GM19467 (cell line): ENCODE measurements at regions not wholly inside any gene's neighbourhood (a gene's known extent, or its start where the extent isn't known, plus 50 kb on each side); places are given as distances from the start of the nearest gene placed in this dataset.
"Not testable (repeated sequence)": the region's sequence is repeated elsewhere in the genome, so short reads cannot be mapped to it uniquely, and the experiment has no call there.

ENCODE experiments used
- ATAC-seq: cut with Tn5 transposase; IDR thresholded peaks from one replicate; pipeline ENCODE4 v1.9.1; 2021; ENCODE audit warnings: mild to moderate bottlenecking, moderate library complexity; ENCODE audit not compliant: unreplicated experiment

DNA sequence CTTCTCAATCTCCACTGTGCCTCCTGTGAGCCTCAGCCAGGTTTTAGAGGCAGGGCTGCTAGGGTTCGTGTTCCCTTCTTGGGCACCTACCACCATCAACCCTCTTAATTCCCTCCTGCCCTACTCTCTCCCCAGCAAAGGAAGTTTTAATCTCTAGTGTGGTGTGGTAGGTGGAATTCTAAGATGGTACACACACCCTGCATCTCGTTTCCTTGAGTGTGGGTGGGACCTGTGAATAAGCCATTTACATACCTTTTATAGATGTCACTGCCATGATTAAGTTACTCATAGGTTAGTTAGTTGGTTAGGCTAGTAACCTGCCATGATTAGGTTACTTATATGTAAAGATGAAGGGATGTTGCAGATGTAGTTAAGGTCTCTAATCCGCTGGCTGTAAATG, 114.8 kb upstream of the VRK1 start:
- no peak for ATAC-seq

DNA sequence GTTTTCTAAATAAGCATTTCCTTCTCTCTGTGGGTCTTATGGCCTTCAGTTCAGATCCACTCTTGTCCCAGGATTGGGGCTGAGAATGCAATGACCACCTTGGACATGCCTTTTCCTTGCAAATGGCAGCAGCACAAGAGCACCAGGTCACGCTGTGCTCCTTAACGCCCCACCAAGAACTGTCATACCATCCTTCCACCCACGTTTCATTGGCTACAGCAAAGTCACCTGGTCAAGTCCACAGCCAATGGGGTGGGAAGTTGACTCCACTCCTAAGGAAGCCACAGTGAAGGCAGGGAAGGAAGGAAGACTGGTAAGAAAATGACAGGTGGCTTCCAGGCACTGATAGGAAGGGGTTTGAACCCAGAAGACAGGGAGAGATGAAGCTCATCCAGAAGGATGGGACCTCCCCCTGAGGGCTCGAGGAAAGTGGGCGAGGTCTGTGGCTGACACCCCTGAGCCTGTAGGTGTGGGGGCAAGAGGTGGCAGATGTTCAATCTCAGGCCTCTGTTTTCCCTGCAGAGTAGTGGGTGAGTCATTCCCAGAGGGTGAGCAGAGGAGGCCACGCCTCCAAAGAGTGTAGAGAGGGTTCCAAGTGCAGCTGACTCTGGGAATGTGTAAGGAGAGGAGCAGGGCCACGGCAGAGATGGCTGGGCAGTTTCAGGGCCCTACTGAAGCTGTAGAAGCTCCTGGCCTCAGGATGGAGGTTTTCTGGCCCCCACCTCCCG, 113.5 kb upstream of the VRK1 start:
- ATAC-seq: no peak

DNA sequence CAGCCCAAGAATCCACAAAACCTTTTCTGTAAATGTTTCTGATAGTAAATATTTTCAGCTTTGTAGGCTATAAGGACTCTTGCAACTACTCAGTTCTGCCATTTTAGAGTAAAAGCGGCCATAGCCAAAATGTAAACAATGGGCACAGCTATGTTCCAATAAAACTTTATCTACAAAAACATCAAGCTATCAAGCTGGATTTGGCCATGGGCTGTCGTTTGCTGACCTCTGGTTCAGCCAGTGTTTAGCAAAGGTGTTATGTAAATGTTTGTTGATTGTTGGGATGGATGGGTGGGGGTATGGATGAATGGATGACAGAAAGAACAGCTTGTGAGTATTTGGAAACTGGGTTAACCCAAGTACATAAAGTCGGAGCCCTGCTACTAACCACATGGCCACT, 111.1 kb upstream of the VRK1 start:
- ATAC-seq: no peak

DNA sequence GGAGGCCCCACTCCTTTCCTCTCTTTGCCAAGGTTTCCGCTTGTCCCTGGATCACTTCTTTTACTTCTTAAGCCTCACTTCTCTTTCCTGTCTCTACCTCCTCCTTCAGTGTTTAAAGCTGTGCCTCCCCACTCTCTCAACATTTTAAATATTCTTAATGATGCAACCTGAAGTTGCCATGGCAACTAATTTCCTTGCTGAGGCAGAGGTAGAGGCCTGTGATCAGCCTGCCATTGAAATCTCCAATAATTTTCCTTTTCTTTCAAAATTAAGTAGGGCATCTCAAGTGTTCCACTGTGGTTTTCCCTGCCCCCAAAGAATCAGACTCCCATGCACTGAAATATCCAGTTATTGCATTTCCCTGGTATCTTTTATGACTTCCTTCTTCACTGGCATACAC, 108.6 kb upstream of the VRK1 start:
- no peak for ATAC-seq

DNA sequence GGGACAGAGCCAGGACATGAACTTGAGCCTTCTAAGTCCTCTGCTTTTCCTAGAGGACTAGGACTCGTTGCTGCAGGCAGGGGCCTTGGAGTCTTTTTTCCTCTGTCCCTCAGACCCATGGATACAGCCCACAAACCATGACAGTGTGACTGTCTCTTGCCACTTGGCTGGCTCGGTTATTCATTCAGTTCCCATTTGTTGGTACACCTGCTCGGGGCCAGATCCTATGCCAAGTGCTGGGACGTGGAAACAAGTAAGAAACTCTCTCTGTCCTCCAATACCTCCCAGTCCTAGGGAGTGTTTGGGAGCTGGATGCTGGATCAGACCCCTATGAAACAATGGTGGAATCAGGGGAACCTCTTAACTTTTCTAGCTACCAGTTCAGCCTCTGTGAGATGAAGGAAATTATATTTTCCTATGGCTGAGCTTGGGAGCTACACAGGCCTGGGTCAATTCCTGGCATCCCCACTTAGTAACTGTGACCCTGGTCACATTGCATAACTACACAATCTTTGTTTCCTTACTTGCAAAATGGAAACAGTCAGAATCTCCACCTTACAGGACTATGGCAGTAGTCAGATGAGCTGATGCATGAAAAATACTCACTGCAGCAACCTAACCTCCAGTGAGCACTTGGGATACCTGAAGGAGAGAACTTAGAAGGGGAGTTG, 106.3 kb upstream of the VRK1 start:
- ATAC-seq: no peak

DNA sequence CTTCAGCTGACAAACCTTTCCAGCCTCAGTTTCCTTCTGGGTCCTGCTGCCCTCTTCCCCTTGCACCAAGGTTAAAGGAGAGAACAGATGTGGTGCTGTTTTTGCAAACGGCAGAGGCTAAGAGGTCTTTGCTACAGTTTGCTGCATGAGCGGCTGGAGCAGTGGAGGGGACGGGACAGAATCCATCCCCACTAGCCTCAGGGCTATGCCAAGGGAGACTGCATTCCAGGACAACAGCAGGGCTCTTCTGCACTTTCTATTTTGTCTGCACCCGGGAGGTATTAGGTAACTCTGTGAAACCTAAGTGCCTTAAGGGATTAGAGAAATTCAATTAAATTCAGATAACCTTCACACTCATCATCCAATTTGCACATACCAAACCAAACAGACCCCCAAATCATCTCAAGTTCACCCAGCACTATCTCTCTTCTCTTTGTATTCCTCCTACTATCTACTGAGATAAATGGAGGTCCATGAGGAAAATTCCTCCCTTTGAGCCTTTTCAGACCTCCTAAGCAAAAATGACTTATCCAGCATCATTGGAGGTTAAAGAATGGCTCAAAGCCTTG, 103.8 kb upstream of the VRK1 start:
- no peak for ATAC-seq

DNA sequence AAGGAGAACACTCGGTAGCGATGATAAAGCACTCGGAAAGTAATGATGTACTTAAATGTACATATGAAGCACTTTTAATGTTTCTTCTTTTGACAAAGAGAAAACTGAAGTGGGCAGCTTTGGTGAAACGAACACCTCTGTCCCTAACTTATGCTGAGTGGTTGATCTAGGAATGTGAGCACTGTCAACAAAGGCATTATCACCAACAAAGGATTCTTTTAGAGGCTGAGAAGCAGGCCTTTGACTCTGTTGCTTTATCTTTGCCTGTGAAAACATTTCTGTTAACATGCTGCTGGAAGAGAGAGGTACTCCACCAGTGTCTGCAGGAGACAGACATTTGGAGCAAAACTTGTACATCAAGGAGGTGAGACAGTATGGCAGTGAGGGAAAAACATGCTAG, 103.2 kb upstream of the VRK1 start:
- no peak for ATAC-seq

DNA sequence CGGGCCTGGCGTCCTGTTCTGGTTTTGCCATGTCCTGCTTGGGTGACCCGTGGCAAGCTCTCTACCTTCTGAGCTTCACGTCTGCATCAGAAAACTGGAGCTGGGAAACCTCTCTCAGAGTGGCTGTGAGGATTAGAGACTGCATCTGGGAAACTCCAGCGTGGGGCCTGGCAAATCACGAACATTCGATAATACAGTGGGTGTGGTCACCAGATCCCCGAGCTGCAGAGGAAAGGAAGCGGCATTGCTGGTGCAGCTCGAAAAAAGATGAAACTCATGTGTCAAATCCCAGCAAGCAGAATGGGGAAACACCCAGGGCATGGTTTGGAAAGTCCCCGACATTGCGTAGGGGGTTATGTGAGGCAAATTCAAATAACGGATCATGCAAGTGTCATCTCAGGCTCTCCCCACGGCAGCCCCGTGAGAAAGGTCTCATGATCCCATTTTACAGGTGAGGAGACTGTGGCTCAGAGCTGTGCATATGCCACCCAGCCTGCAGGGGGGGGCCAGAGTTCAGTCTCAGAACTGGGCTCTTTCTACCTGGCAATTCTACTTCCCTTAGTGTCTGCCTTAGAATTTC, 98.1 kb upstream of the VRK1 start:
- no peak for ATAC-seq

DNA sequence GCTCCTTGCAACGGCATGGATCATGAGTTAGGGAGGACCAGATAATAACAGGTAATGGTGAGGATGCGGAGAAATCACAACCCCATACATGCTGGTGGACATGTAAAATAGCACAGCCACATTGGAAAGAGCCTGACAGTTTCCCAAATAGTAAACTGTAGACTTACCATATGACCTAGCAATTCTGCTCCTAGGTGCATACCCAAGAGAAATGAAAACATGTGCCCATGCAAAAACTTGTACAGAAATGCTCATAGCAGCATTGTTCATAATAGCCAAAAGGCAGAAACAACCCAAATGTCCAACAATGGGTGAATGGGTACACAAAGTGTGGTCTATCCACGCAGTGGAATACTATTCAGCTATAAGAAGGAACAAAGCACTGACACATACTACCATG, 97.5 kb upstream of the VRK1 start:
- no peak for ATAC-seq

DNA sequence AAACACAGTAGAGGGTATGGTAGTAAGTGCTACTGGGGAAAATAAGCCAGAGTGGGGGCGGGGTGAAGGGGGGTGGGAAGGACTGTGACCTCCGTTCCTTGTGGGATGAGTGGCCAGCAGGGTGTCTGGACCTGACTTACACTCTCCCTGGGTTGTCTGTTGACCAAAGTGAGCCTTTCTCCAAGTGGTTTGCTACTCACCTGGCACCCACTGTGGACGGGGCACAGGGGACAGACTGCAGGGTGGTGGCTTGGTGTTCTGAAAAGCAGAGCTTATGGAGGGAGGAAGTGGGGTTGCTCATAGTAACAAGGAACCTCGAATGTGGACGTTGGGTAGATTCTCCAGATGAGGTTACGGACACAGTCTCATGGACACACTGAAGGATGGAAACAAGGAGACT, 94.4 kb upstream of the VRK1 start:
- no peak for ATAC-seq

DNA sequence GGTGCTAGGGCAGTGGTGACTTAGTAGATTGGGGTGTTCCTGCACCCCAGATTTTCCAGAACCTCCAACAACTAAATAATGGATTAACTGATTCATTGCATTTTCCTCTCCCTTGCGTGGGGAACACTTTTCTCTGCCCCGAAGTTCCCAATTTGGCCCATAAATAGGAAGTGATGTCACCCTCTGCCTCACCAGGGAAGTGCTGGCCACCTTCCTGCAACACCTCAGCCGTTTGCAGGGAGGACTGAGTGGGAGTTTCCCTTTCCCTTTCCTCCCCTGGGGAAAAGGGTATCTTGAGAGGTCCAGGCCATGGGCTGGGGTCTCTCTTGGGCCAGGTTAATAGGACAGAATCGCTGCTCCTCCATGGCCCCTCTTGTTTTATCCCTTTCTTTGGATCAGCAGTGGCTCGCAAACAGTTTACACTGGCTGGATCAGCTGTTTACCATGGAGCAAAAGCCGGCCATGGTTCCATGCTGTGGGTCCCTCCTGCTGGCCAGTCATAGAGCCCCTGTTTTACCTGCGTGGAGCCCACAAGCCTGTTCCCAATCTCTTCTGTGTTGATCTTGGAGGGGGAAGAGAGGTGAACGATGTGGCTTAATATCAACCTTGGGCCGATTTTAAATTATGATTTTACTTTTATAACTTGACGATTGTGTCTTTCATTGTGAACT, 91.6 kb upstream of the VRK1 start:
- no peak for ATAC-seq

DNA sequence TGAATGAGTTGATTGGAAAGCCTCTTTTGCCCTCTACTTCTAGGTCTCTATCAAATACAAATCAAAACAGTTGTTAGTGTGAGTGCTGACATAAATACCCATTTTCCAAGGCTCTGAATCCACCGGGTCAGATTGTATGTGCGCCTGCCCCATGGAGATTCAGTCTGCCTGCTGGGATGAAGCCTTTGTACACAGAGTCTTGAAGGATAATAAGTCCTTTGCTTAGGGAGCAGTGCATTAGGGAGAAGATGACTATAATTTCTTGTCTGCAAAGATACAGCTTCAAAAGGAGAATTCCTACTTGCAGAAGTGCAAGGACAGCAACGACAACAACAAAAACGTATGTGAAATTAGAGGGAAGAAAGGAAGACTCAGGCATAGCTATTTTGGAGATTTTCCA, 90.3 kb upstream of the VRK1 start:
- no peak for ATAC-seq

DNA sequence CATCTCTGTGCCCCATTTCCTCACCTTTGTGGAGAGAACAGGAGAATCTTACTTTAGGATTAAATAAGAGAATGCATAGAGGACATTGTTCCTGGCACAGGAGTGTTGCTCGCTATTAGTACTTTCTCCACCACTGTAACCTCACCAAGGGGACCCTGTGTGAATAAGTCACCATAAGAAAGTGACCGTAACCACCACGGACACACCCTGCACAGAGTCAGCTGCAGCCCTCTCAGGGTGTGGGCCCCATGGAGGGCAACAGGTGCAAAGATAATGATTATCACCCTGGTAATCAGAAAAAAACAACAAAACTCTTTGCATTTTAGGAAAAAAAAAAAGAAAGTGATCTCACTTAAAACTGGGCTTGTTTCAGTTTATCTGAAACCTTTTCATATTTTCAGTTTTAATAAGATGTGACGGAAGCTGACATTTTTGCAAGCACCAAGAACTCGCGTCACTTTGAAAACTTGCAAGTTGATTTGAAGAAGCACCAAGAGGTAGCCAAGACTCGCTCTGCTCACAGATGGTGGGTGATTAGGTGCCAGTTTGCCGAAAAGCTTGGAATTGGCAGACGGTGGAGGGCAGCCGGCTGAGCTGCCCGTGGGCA, 87.0 kb upstream of the VRK1 start:
- ATAC-seq: no peak

DNA sequence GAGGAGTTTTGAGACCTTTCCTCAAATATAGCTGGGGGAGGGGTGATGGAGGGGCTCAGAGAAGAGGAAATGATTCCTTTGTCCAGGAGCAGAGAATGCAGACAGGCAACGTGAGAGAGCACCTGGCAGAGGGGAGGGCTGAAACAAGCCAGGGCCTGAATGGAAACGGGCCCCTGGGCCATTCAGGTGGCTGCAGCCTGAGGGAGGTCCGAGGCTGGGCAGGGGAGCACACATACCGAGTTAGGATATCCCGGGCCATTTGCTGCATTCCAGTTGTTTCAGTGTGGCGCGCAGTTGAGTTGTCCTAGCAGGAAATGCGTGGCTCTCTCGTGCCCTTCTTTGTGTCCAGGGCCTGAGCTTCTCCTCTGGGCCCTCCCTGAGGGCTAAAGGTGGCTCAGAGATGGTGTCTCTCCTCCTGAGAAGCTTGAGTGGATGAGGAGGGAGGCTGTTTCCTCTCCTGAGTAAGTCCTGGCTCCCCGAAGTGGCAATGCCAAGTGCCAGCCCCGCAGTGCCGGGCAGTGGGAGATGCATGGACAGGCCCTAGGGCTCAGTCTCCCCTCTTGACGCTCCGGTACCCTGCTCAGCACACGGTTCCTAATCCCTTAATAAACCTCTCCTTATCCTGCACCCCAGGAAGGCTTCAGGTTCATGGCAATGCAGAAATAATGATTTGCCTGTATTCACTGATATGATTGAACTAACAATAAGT, 85.5 kb upstream of the VRK1 start:
- ATAC-seq: no peak

DNA sequence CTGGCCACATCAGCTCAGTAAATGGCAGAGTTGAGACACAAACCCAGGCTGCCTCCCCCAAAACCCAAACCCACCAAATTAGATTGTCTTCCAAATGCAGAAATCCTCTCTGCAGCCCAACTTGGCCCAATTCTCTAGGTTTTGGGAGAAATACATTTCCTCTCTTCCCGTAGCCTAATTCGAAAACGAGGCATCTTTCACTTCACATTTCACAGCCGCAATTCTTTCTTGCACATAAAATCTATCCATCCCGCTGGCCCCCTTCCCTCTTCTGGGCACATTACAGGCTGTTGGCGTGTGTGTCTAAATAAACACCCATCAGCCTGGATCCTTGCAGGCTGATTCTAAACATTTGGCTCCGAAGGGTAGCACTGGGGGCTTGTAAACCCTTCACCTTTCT, 83.8 kb upstream of the VRK1 start:
- ATAC-seq: no peak

DNA sequence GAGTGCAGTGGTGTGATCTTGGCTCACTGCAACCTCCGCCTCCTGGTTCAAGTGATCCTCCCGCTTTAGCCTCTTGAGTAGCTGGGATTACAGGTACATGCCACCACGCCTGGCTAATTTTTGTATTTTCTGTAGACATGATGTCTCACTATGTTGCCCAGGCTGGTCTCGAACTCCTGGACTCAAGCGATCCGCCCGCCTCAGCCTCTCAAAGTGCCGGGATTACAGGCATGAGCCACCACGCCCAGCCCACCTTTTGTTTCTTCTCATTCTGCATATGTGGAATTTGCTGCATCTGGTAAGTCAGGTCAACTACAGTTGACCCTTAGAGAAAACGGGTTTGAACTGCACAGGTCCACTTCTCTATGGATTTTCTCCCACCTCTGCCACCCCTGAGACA, 82.6 kb upstream of the VRK1 start:
- not testable (repeated sequence) for ATAC-seq

DNA sequence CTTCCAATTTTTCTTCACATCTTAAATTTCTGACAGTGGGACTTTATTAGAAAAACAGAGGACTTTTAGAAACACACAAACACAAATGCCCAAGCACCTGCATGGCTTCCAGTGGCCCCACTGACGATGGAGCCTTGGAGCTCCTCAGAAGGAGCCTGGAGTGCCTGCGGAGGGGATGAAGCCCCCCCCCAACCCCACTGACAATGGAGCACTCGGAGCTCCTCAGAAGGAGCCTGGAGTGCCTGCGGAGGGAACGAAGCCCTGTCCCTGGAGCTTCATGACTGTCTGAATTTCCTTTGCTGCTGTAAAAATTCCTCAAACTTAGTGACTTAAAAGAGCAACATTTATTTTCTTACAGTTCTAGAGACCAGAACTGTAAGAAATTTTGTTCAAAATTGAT, 80.1 kb upstream of the VRK1 start:
- no peak for ATAC-seq

DNA sequence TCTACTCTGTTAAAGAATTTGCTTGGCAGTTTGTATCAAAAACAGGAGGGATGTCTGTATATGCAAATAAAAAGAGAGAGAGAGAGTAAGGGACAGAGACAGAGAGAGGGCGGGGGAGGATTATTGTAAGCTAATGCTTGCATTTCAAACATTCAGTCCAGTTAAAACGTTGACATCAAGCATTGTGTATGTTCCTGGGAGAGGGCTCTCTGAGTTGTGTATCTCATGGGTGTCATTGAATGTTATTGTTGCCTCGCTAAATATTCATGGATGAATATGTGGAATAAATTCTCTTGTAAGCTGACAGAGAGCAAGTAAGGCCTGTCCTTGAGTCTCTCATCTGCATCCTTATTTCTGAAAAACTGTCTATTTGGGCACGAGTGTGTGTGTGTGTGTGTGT, 78.8 kb upstream of the VRK1 start:
- no peak for ATAC-seq

DNA sequence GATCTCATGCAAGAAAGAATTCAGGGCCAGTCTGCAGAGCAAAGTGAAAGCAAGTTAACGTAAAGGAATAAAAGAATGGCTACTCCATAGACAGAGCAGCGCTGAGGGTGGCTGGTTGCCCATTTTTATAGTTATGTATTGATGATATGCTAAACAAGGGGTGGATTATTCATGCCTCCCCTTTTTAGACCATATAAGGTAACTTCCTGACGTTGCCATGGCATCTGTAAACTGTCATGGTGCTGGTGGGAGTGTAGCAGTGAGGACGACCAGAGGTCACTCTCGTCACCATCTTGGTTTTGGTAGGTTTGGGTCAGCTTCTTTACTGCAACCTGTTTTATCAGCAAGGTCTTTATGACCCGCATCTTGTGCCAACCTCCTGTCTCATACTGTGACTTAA, 76.5 kb upstream of the VRK1 start:
- not testable (repeated sequence) for ATAC-seq

DNA sequence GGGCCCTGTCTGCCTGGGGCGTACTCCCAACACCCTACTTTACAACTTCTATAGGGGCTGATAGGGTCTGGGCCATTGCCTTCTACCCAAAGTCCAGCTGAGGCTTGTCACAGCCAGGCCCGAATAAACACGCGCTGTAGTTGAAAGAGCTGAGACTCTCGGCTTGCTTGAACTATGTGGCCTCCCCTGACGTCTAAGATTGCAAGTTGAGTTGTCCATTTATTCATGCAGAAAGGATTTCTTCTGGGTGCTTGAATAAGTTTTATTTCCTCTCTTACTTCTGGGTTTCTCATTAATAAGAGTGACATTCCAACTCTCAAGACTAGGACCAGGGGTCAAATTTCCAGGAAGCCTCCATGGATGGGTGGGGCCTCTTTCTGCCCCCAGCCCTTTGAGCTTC, 74.4 kb upstream of the VRK1 start:
- no peak for ATAC-seq

DNA sequence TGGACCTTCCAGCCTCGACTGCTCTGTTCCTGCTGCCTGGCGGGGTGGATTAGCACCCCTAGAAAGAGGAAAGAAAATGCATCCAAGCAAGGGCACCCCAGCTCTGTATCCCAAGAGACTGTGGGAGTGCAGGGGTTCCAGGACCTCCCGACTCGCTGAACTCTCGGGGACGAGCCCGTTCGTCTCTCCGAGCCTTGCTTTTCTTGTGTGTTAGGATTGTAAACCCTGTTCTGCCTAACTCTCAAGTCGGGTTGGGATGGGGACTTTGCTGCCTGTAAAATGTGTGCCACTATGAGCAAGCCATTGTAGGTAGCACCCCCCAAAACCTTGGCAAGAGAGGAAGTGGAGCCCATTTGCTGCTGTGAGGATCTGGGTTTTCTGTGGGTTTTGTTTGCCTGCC, 73.2 kb upstream of the VRK1 start:
- ATAC-seq: no peak
